Liver (tissue), 8 donors: ENCODE measurements at regions not wholly inside any gene's neighbourhood (a gene's known extent, or its start where the extent isn't known, plus 50 kb on each side); places are given as distances from the start of the nearest gene placed in this dataset.
"Not testable (repeated sequence)": the region's sequence is repeated elsewhere in the genome, so short reads cannot be mapped to it uniquely, and the experiment has no call there.

ENCODE experiments used
- DNase-seq: peaks from one replicate; pipeline ENCODE4 v3.0.0-alpha.2; 2017; ENCODE audit warnings: low spot score
- H3K27ac ChIP-seq, 2 donors: one replicate each; pipeline ENCODE4 v1.7.0; 2013; ENCODE audit warnings: inconsistent platforms in 2 of 2, low read length in 2 of 2, control low read depth in 1 of 2, low read depth in 1 of 2, mild to moderate bottlenecking in 1 of 2
- H3K27me3 ChIP-seq, 4 donors: one replicate each; pipeline versions ENCODE4 v1.6.1 to v1.7.0; 2013; ENCODE audit warnings: low read length in 3 of 4, inconsistent platforms in 1 of 4, mild to moderate bottlenecking in 1 of 4, moderate library complexity in 1 of 4; ENCODE audit not compliant: control insufficient read depth in 4 of 4, insufficient read depth in 4 of 4
- H3K36me3 ChIP-seq, 4 donors: one replicate each; pipeline versions ENCODE4 v1.6.1 to v1.7.0; 2013; ENCODE audit warnings: low read length in 3 of 4, mild to moderate bottlenecking in 3 of 4, low read depth in 1 of 4, moderate library complexity in 1 of 4; ENCODE audit not compliant: control insufficient read depth in 4 of 4, insufficient read depth in 3 of 4
- H3K4me1 ChIP-seq, 4 donors: one replicate each; pipeline versions ENCODE4 v1.6.1 to v1.7.0; 2013; ENCODE audit warnings: low read length in 3 of 4, mild to moderate bottlenecking in 3 of 4, moderate library complexity in 1 of 4; ENCODE audit not compliant: control insufficient read depth in 4 of 4, insufficient read depth in 4 of 4
- H3K4me3 ChIP-seq, 3 donors: one replicate each; pipeline versions ENCODE4 v1.6.1 to v1.7.0; 2013; ENCODE audit warnings: low read length in 3 of 3, control low read depth in 1 of 3, low read depth in 1 of 3, mild to moderate bottlenecking in 1 of 3
- H3K9ac ChIP-seq, 2 donors: one replicate each; pipeline ENCODE4 v1.7.0; 2013; ENCODE audit warnings: low read length in 2 of 2, mild to moderate bottlenecking in 2 of 2, moderate library complexity in 2 of 2, control low read depth in 1 of 2, low read depth in 1 of 2
- H3K9me3 ChIP-seq, 4 donors: one replicate each; pipeline versions ENCODE4 v1.6.1 to v1.7.0; 2013; ENCODE audit warnings: low read length in 3 of 4; ENCODE audit not compliant: control insufficient read depth in 4 of 4
- EGR1 ChIP-seq, 2 donors: IDR thresholded peaks; 2 replicates each; pipeline ENCODE4 v1.6.1; 2016 to 2018; ENCODE audit warnings: antibody characterized with exemption in 2 of 2, low read depth in 2 of 2
- FOXA1 ChIP-seq: IDR thresholded peaks from 2 replicates; pipeline ENCODE4 v1.6.1; 2016; ENCODE audit warnings: antibody characterized with exemption
- FOXA2 ChIP-seq: IDR thresholded peaks from 2 replicates; pipeline ENCODE4 v1.6.1; 2016; ENCODE audit warnings: antibody characterized with exemption
- GABPA ChIP-seq, 2 donors: IDR thresholded peaks in 1 of 2; conservative IDR thresholded peaks in 1 of 2; 2 replicates each; pipeline ENCODE4 v1.6.1; 2016; ENCODE audit warnings: antibody characterized with exemption in 2 of 2, mild to moderate bottlenecking in 1 of 2, moderate library complexity in 1 of 2
- HNF4A ChIP-seq, 2 donors: conservative IDR thresholded peaks; 2 replicates each; pipeline ENCODE4 v1.6.1; 2016; ENCODE audit warnings: antibody characterized with exemption in 2 of 2, mild to moderate bottlenecking in 2 of 2
- HNF4G ChIP-seq: IDR thresholded peaks from 2 replicates; pipeline ENCODE4 v1.6.1; 2016; ENCODE audit warnings: antibody characterized with exemption
- JUND ChIP-seq, 2 donors: IDR thresholded peaks; 2 replicates each; pipeline ENCODE4 v1.6.1; 2016; ENCODE audit warnings: antibody characterized with exemption in 2 of 2
- NR2F2 ChIP-seq: IDR thresholded peaks from 2 replicates; pipeline ENCODE4 v1.6.1; 2016; ENCODE audit warnings: antibody characterized with exemption
- SP1 ChIP-seq: IDR thresholded peaks from 2 replicates; pipeline ENCODE4 v1.6.1; 2018; ENCODE audit warnings: antibody characterized with exemption, mild to moderate bottlenecking
- TAF1 ChIP-seq: conservative IDR thresholded peaks from 2 replicates; pipeline ENCODE4 v1.6.1; 2016; ENCODE audit warnings: antibody characterized with exemption, mild to moderate bottlenecking
- YY1 ChIP-seq: IDR thresholded peaks from 2 replicates; pipeline ENCODE4 v1.6.1; 2016; ENCODE audit warnings: antibody characterized with exemption, mild to moderate bottlenecking
- WGBS: extraction: QIAGEN DNeasy Blood & Tissue Kit; methylation state at CpG from one replicate; pipeline ENCODE4 v1.1.7; 2013; 5-methylcytosine and 5-hydroxymethylcytosine counted together
- TF ChIP-seq, protein P1 (sequence below): IDR thresholded peaks from 2 replicates; pipeline ENCODE4 v1.6.1; 2016; ENCODE audit warnings: antibody characterized with exemption
- TF ChIP-seq, protein P2 (sequence below): IDR thresholded peaks from 2 replicates; pipeline ENCODE4 v1.6.1; 2016; ENCODE audit warnings: antibody characterized with exemption
- TF ChIP-seq, protein P3 (sequence below): IDR thresholded peaks from 2 replicates; pipeline ENCODE4 v1.6.1; 2016; ENCODE audit warnings: antibody characterized with exemption, mild to moderate bottlenecking
- TF ChIP-seq, protein P4 (sequence below): fragments of 150-350 bp; IDR thresholded peaks from 2 replicates; pipeline ENCODE4 v1.5.1; 2017; ENCODE audit warnings: improper control_type of control experiment, low read depth, low read length; ENCODE audit not compliant: missing input control
- donor health status: healthy.
- donor health status: healthy.
- donor health status: healthy.
- donor health status: healthy.
- donor health status: healthy.

DNA sequence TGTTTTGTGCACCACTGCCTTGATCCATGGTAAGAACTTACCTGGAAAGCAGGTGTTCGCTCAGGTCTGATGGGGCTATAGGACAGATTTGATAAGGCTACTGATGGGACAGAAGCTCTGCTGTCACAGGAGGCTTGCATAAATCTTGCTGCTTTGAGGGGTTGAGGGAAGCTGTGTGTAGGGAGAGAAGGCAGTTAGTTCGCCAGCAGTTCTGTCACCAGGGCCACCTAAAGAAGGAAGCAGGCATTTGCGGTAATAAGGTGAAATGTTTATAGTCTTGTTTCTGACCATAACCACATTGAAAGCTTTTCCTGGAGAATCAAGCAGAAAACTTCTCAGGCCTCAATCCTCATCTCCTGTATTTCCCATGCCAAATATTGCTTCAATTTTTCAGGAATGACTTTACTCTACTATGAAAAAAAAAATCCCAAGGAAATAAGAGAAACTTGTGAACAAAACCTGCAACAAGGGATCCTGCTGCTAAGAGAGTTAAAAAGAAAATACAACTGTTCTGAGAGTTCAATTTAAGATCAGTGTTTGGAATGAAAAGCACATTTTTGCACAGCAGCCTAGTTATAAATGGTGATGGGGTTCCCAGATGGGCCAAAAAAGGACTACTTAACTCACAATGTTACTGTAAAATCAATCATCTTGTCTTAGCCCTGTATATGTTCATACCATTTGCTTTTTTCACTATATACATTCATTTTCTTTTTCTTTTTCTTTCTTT lies 122.0 kb upstream of the RANBP3L start:
- no peak overlapping the region for H3K9ac ChIP-seq
- no peak for DNase-seq
- TF ChIP-seq FOXA1: no peak
- no peak for TF ChIP-seq NR2F2
- no peak for TF ChIP-seq SP1
- TF ChIP-seq, protein P1, sequence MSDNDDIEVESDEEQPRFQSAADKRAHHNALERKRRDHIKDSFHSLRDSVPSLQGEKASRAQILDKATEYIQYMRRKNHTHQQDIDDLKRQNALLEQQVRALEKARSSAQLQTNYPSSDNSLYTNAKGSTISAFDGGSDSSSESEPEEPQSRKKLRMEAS: no peak
- TF ChIP-seq, protein P2, sequence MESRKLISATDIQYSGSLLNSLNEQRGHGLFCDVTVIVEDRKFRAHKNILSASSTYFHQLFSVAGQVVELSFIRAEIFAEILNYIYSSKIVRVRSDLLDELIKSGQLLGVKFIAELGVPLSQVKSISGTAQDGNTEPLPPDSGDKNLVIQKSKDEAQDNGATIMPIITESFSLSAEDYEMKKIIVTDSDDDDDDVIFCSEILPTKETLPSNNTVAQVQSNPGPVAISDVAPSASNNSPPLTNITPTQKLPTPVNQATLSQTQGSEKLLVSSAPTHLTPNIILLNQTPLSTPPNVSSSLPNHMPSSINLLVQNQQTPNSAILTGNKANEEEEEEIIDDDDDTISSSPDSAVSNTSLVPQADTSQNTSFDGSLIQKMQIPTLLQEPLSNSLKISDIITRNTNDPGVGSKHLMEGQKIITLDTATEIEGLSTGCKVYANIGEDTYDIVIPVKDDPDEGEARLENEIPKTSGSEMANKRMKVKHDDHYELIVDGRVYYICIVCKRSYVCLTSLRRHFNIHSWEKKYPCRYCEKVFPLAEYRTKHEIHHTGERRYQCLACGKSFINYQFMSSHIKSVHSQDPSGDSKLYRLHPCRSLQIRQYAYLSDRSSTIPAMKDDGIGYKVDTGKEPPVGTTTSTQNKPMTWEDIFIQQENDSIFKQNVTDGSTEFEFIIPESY: no peak
- TF ChIP-seq YY1: no peak
- TF ChIP-seq JUND (IDR thresholded peaks at IDR 0.05): no peak
- TF ChIP-seq HNF4A (conservative IDR thresholded peaks at IDR 0.05): no peak
- TF ChIP-seq GABPA (IDR thresholded peaks at IDR 0.05 in 1 of 2, conservative IDR thresholded peaks at IDR 0.05 in 1 of 2): no peak
- TF ChIP-seq TAF1: no peak
- no peak for TF ChIP-seq EGR1 (IDR thresholded peaks at IDR 0.05; ENCODE audit: low read depth in 2 of 2)
- no peak for TF ChIP-seq FOXA2
- TF ChIP-seq, protein P3, sequence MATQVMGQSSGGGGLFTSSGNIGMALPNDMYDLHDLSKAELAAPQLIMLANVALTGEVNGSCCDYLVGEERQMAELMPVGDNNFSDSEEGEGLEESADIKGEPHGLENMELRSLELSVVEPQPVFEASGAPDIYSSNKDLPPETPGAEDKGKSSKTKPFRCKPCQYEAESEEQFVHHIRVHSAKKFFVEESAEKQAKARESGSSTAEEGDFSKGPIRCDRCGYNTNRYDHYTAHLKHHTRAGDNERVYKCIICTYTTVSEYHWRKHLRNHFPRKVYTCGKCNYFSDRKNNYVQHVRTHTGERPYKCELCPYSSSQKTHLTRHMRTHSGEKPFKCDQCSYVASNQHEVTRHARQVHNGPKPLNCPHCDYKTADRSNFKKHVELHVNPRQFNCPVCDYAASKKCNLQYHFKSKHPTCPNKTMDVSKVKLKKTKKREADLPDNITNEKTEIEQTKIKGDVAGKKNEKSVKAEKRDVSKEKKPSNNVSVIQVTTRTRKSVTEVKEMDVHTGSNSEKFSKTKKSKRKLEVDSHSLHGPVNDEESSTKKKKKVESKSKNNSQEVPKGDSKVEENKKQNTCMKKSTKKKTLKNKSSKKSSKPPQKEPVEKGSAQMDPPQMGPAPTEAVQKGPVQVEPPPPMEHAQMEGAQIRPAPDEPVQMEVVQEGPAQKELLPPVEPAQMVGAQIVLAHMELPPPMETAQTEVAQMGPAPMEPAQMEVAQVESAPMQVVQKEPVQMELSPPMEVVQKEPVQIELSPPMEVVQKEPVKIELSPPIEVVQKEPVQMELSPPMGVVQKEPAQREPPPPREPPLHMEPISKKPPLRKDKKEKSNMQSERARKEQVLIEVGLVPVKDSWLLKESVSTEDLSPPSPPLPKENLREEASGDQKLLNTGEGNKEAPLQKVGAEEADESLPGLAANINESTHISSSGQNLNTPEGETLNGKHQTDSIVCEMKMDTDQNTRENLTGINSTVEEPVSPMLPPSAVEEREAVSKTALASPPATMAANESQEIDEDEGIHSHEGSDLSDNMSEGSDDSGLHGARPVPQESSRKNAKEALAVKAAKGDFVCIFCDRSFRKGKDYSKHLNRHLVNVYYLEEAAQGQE: no peak
- TF ChIP-seq, protein P4, sequence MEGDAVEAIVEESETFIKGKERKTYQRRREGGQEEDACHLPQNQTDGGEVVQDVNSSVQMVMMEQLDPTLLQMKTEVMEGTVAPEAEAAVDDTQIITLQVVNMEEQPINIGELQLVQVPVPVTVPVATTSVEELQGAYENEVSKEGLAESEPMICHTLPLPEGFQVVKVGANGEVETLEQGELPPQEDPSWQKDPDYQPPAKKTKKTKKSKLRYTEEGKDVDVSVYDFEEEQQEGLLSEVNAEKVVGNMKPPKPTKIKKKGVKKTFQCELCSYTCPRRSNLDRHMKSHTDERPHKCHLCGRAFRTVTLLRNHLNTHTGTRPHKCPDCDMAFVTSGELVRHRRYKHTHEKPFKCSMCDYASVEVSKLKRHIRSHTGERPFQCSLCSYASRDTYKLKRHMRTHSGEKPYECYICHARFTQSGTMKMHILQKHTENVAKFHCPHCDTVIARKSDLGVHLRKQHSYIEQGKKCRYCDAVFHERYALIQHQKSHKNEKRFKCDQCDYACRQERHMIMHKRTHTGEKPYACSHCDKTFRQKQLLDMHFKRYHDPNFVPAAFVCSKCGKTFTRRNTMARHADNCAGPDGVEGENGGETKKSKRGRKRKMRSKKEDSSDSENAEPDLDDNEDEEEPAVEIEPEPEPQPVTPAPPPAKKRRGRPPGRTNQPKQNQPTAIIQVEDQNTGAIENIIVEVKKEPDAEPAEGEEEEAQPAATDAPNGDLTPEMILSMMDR: no peak
- TF ChIP-seq HNF4G: no peak

DNA sequence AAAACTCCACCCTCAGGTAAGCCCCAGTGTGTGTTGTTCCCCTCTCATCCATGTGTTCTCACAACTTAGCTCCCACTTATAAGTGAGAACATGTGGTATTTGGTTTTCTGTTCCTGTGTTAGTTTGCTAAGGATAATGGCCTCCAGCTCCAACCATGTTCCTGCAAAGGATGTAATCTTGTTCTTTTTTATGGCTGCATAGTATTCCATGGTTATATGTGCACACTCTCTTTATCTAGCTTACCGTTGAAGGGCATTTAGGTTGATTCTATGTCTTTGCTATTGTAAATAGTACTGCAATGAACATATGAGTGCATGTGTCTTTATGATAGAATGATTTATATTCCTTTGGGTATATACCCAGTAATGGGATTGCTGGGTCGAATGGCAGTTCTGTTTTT lies 124.4 kb upstream of the RANBP3L start:
- not testable (repeated sequence) for H3K9me3 ChIP-seq, DNase-seq, H3K27ac ChIP-seq, H3K27me3 ChIP-seq, H3K4me3 ChIP-seq, H3K9ac ChIP-seq, H3K36me3 ChIP-seq, H3K4me1 ChIP-seq
- WGBS: 91% methylated on average over 2 of the region's 2 CpGs

More for the DNA sequence above, 122.0 kb upstream of the RANBP3L start:
- Histone ChIP-seq H3K27me3 (no peaks in the 10 kb centered on the region), H3K27ac (no peak overlapping the region), H3K36me3 (no peaks in the 10 kb centered on the region), H3K4me1 (peaks cover 0 to 3% (median 1%) of the 10 kb centered on the region in 4 donors), H3K4me3 (no peak overlapping the region), H3K9me3 (no peaks in the 10 kb centered on the region)
- 69% methylated on average over 3 of the region's 3 CpGs for WGBS
